ENCODE measurements at regions not wholly inside any gene's neighbourhood (a gene's known extent, or its start where the extent isn't known, plus 50 kb on each side); places are given as distances from the start of the nearest gene placed in this dataset.

DNA sequence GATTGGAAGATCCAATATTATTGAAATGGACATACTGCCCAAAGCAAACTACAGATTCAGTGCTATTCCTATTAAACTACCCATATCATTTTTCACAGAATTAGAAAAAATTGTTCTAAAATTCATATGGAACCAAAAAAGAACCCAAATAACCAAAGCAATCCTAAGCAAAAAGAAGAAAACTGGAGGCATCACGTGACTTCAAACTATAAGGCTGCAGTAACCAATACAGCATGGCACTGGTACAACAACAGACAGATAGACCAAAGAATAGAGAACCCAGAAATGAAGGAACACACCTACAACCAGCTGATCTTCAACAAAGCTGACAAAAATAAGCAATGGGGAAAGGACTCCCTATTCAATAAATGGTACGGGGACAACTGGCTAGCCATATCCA, 765.4 kb downstream of the SORCS3 start:
- POLR2A ChIA-PET = no interaction called here
- intact Hi-C loops (cut with micrococcal nuclease) = no loop called here
- BruUV-seq (replicated peaks) = no TSS peak

More for the DNA sequence above, 765.4 kb downstream of the SORCS3 start:
- Histone ChIP-seq H3K4me1 (ENCODE audit: control insufficient read depth, extremely low read depth, insufficient read depth, low read length) (no peaks in the 10 kb centered on the region), H3K4me2 (ENCODE audit: insufficient read depth, low read length) (no peak overlapping the region), H3K9me1 (replicated peaks; ENCODE audit: control insufficient read depth, extremely low read depth, insufficient read depth, low read length) (no peaks in the 10 kb centered on the region), H4K20me1 (replicated peaks; ENCODE audit: control insufficient read depth, extremely low read depth, insufficient read depth, low read length) (no peaks in the 10 kb centered on the region), H3K9me3 (replicated peaks; ENCODE audit: control insufficient read depth, insufficient read depth, low read length) (no peaks in the 10 kb centered on the region), H3K27me3 (ENCODE audit: control insufficient read depth in 2 of 2, insufficient read depth in 2 of 2, low read length in 2 of 2) (no peaks in the 10 kb centered on the region), H3K9ac (replicated peaks; ENCODE audit: extremely low read depth, insufficient read depth, low read length) (no peak overlapping the region), H3K36me3 (ENCODE audit: control insufficient read depth in 2 of 2, extremely low read depth in 1 of 2, insufficient read depth in 2 of 2, low read length in 2 of 2) (no peaks in the 10 kb centered on the region), H3K79me2 (ENCODE audit: control insufficient read depth, insufficient read depth, low read length) (no peaks in the 10 kb centered on the region), H3K4me3 (replicated peaks in 1 of 3; ENCODE audit: insufficient read depth in 1 of 3, low read depth in 1 of 3, low read length in 3 of 3) (no peak overlapping the region), H2AFZ (ENCODE audit: low read depth, low read length) (no peak overlapping the region), H3K27ac (ENCODE audit: insufficient read depth, low read depth, low read length) (no peak overlapping the region)
- TF ChIP-seq, protein P1, sequence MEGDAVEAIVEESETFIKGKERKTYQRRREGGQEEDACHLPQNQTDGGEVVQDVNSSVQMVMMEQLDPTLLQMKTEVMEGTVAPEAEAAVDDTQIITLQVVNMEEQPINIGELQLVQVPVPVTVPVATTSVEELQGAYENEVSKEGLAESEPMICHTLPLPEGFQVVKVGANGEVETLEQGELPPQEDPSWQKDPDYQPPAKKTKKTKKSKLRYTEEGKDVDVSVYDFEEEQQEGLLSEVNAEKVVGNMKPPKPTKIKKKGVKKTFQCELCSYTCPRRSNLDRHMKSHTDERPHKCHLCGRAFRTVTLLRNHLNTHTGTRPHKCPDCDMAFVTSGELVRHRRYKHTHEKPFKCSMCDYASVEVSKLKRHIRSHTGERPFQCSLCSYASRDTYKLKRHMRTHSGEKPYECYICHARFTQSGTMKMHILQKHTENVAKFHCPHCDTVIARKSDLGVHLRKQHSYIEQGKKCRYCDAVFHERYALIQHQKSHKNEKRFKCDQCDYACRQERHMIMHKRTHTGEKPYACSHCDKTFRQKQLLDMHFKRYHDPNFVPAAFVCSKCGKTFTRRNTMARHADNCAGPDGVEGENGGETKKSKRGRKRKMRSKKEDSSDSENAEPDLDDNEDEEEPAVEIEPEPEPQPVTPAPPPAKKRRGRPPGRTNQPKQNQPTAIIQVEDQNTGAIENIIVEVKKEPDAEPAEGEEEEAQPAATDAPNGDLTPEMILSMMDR (IDR thresholded peaks at IDR 0.05; ENCODE audit: extremely low read depth in 1 of 2, insufficient read depth in 1 of 2, low read depth in 1 of 2, low read length in 2 of 2) = no peak
- TF ChIP-seq POLR2A (IDR thresholded peaks at IDR 0.05; ENCODE audit: low read depth, low read length) (no peak), EZH2 (IDR thresholded peaks at IDR 0.05; ENCODE audit: borderline replicate concordance, low read depth, low read length, severe bottlenecking) (no peak), JUN (IDR thresholded peaks at IDR 0.05; ENCODE audit: borderline replicate concordance, insufficient read depth, insufficient read length, low read depth) (no peak), FOS (IDR thresholded peaks at IDR 0.05; ENCODE audit: borderline replicate concordance, insufficient read depth, low read length) (no peak), GATA2 (IDR thresholded peaks at IDR 0.05; ENCODE audit: insufficient read depth, insufficient read length, low read depth, low read length) (no peak), MYC (IDR thresholded peaks at IDR 0.05; ENCODE audit: low read depth, low read length) (no peak), POLR2AphosphoS5 (IDR thresholded peaks at IDR 0.05; ENCODE audit: insufficient read depth, low read depth, low read length) (no peak)
- TF ChIP-seq, protein P2, sequence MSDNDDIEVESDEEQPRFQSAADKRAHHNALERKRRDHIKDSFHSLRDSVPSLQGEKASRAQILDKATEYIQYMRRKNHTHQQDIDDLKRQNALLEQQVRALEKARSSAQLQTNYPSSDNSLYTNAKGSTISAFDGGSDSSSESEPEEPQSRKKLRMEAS (IDR thresholded peaks at IDR 0.05; ENCODE audit: insufficient read depth, insufficient read length) = no peak
- dilution Hi-C loops (cut with MboI; ENCODE audit: extremely low pct_ligation_motif_present, low sequenced_read_pairs) = no loop called here
- DNase-seq (ENCODE audit: low read depth, low spot score) (no peak), FAIRE-seq (no peak)
- CTCF ChIA-PET = no interaction called here

Measured in endothelial cell of umbilical vein (primary cell).